GM19239 (cell line): ENCODE measurements at regions not wholly inside any gene's neighbourhood (a gene's known extent, or its start where the extent isn't known, plus 50 kb on each side); places are given as distances from the start of the nearest gene placed in this dataset.

Experiments
- DNase-seq: peaks from one replicate; pipeline ENCODE4 v3.0.0; 2011; ENCODE audit warnings: low spot score; ENCODE audit not compliant: insufficient read length
- FAIRE-seq: peaks from 2 replicates; lab custom pipeline; 2011; peaks lifted over from hg19 to GRCh38; lab: Jason Lieb, UNC

DNA sequence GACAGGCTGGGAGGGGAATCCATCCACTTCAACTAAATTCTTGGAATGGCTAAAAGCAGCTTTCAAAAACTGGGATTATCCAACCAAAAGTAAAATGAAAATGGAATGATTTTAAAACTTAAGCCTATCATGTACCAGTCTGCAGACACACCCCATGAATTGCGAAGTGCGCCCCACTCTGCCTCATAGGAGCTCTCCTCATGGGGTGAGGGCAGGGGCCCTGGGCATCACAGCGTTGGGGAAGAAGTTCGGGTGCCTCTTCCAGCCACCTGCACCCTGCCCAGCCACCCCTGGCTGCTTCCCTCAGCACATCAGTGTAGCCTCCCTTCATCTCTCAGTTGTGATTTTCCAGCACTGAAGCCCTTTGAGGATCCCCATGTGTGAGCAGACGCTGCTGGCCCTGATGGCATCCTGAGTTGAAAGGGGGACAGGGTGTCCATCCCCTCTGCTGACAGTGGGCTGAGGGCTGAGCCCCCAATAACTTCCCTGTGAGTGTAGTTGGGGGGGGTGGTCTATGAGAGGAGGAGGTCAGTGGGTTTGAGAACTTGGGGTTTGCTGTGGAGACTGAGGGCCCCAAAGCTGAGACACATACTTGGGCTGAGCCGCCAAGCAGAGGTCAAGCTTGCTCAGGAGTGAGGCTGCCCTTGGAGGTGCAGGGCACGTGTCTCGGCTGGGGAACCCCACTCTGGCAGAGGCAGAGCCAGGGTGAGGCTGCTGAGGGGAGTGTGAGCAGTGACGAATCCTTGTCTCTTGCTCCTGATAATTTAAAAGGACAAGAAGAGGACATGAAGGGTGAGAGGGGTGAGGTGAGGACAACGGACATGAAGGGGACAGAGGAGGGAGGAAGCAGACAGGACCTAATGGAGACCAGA, 542.1 kb downstream of the TCERG1L start:
- DNase-seq (no peak), FAIRE-seq (no peak)

DNA sequence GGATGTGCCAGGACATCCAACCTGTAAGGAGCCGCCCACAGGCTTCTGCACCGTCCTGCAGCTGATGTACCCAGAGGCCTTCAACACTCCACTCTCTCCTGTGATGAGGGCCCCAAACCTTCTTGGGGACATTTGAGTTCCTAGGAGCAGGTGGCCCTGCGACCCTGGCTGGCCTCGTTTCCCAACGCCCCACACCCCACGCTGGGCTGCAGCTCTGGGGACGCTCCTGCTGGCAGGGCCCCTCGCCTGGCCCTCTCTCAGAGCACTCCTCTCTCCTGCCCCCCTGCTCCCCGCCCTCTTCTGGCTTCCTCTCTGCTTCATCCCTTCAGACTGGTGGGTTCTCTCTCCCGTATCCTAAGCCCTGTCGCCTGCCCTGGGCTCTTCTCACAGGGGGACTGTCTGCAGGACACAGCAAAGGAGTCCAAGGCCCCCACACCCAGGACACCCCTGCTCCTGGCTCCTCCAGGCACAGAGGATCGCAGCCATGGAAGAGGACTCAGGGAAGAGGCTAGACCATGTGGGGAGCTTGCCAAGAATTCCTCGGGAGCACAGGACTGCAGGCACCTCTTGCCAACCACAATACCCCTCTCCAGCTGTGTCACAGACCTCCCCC, 541.4 kb downstream of the TCERG1L start:
- FAIRE-seq (no peak), DNase-seq (no peak)

DNA sequence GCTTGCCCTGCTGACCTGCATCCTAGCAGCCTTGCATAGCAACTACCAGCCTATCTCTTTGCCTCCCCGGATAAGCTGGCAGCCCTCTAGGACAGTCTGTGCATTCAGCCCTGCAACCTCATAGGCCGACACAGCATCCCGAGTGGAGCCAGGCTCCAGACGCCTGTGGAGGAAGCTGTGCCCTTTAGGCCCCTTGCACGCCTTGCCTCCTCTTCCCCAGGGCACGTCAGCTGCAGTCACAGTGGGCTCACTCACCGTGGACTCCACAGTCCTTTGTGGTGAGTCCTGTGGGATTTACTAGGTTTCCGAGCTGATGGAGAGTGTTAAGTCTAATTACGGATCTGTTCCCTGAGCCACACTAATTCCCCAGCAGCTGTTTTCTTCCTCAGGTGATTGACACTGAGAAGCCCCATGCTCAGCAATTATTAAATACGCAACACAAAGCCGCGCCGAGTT, 540.0 kb downstream of the TCERG1L start:
- DNase-seq (no peak), FAIRE-seq (no peak)

DNA sequence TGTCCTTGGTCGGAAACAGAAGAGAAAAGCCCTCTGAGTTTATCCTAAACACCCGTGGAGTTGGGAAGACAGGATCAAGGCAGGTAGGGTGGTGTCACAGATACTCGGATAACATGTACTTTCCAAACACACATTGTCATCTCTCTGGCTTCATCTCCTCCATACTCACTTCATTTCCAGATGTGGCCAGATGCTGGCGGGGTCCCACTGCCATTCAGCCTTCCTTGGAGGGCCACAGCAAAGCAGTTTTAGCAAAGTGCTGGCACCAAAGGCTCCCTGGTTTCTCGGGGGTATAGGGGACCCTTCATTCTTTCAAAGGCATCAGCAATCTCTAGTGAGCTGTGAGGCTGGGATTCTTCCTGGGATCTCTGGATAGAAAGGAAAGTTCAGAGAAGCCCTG, 539.5 kb downstream of the TCERG1L start:
- DNase-seq: no peak
- FAIRE-seq: no peak

DNA sequence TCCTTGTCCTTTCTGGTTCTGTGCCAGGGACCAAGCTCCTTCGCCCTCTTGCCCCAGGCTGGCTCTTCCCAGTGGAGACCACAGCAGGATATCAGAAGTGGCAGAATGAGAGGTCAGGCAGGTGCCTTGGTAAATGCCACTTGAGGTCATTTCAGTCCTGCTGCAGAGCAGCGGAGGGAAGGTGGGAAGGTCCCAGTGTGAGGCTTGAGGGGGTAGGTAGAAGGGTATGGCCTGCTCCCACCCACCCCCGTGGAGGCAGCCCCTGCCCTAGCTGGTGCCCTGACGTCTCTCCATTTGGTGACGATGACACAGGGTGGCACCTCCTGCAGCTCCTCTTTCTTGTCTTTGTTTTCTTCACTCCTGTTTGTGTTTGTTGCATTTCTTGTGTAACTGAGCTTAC, 538.8 kb downstream of the TCERG1L start:
- FAIRE-seq (no peak), DNase-seq (no peak)

DNA sequence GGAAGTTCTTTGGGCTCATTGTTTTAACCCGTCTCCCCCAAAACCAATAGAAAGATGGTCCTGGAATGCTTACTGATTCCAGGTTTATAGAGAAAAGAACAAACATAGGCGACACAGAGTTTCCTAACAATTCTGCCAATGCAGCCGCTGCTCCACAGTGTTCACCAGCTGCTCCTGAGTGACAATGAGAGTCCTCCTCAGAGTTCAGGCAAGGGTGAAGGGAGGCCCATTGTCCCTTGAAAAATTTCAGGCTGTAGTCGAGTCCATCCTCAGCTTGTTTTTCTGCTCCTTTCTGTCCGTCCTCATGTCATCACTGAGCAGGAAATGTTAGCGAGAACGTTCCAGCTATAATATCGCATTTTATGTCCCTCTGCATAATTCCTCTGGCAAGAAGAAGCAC, 537.6 kb downstream of the TCERG1L start:
- no peak for FAIRE-seq

GRCh38 chr10:130774871-130775270, 536.6 kb downstream of the TCERG1L start:
- no peak for DNase-seq
- FAIRE-seq: no peak

More for the DNA sequence above, 537.6 kb downstream of the TCERG1L start:
- no peak for DNase-seq

DNA sequence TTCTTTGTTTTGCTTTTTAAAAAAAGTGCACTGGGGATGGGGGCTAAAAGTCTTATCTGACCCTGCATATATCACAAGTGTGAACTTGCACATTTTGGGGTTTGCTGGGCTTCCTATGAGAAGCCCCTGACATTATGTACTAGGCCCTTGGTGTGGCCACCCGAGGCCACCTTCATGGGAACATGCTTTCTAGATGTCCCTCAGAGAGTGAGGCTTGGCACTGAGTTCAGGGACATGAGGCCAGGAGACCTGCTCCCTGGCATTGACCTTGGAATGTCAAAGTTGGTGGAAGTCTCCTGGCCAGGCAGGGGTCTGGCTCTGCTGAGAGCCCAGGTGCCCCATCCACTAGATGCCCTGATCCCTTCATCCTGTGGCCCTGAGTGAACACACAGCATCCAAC, 536.2 kb downstream of the TCERG1L start:
- DNase-seq: no peak
- FAIRE-seq: no peak

- DNase-seq (no peak), FAIRE-seq (no peak)
Measured at GRCh38 chr10:130776724-130777123, 534.8 kb downstream of the TCERG1L start.

DNA sequence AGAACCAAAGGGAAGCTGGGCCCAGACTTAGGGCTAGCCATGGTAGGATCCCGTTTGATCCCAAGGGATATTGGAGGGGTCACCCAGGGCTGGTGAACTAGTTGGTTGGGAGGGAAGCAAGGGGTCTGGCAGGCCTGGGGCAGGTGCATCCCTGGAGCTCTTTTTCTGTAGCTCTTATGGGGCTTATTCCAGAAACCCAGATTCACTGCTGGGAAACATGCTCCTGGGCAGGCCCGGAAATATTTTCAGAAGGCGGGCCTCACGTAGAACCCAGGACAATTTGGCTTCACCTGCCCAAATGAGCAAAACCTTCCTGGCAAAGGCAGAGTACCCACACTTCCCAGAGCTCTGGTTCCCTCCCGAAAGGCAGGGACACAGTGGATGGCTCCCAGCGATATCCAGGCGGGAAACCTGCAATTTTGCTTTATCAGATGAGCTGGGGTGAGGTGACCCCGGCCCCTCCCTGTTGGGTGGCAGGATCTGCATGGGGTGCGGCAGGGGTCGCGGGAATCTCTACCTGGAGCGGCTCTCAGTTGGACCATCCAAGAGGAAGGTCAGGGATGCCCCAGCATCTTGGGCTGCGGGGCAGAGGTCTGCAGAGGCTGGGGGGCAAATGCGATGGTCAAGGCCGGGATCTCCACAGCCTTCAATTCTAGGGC, 533.9 kb downstream of the TCERG1L start:
- DNase-seq: no peak
- no peak for FAIRE-seq

DNA sequence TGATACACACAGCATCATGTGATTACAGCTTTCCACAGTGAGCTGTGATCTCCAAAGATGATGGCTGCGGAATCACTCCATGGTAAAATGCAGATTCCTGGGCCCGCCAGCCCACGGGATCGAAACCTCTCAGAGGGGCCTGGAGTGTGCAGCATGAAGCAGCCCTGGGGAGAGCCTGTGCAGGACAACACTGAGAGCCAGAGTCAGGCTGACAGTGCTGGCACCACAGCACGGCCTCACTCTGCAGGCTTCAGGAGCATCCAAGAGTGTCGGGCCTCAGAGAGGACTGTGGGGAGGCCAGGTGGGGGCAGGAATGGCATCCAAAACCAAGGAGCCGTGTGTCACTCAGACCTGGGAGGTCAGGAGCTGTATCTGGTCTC, 533.4 kb downstream of the TCERG1L start:
- DNase-seq (no peak), FAIRE-seq (no peak)

DNA sequence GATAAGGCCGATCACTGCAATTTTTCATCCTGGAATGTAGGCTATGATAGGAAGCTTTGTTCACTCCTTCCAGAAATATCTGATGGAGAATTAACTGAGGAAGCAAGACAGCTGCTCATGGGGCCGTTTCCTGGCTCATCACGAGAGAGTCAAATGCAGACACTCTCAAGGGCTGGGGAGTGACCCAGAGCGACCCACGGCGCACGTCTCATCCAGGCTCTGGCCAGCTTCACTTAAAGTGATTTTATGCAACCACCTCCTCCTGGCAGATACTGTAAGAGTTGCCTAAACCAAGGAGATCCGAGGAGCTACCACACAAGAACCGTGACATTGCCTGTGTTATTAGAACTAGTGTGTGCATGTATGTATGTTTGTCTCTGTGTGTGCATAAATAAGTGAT, 530.8 kb downstream of the TCERG1L start:
- DNase-seq (no peak), FAIRE-seq (no peak)

- no peak for FAIRE-seq
- DNase-seq: no peak
Measured at GRCh38 chr10:130781206-130781605, 530.3 kb downstream of the TCERG1L start.

DNA sequence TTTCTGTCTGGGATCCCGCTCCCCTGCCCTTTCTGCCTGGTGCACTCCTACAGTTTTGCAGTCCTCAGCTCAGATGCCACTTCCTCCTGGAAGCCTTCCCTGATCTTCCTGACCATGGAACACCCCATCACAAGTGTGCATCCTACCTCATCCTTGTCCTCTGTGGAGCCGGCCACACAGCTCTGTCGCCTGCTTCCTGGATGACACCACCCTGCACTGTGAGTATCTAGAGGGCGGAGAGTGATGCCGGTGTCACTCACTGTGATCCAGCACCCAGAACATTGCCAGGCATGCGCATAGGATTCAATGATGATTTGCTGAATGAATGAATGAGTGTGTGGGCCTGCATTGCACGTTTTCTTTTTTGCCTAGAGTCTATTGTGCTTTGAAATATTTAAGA, 529.9 kb downstream of the TCERG1L start:
- FAIRE-seq (no peak), DNase-seq (no peak)

GRCh38 chr10:130782467-130782866, 529.1 kb downstream of the TCERG1L start:
- FAIRE-seq (no peak), DNase-seq (no peak)

GRCh38 chr10:130784326-130784725, 527.2 kb downstream of the TCERG1L start:
- no peak for DNase-seq
- no peak for FAIRE-seq

DNA sequence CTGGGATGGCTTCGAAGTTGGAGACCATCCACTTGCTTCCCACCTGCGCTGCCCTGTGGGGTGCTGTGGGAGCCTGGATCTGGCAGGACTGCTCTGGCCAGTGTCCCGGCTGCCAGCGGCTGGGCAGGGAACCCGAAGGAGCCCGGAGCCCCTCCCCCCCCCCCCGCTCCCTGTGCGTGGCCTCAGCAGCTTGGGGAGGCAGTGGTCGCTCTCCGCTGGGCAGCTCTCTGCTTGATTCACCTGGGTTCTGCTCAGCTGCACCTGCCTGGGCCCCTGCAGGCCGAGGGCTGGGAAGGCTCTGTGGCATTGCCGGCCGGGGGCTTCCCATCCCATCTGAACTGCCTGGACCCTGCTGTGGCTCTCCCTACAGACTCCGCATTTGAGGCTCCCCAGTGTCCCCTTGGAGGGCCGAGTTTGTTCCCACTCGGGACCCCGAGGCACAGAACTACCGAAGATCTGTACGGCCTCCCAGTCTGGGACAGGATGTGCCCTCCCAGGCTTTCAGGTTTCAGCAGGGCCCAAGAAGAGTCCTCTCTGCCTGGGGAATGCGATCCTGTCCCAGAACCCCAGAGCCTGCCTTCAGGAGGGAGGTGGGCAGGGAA, 525.1 kb downstream of the TCERG1L start:
- DNase-seq (no peak), FAIRE-seq (no peak)

GRCh38 chr10:130787243-130787642, 524.3 kb downstream of the TCERG1L start:
- DNase-seq (no peak), FAIRE-seq (no peak)

- no peak for FAIRE-seq
- no peak for DNase-seq
Measured at GRCh38 chr10:130787821-130788220, 523.7 kb downstream of the TCERG1L start.

DNA sequence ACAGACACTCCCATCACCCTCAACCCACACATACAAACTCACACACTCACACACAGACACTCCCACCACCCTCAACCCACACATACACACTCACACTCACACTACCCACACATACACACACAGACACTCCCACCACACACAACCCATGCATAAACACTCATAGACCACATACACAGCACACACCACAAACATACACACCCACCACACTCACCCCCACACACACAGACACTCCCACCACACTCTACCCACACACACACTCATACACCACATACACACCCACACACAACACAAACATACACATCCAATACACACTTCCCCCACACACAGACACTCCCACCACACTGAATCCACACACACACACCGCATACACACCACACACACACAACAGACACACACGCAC, 521.2 kb downstream of the TCERG1L start:
- FAIRE-seq (no peak), DNase-seq (no peak)
